Osteocyte (in vitro differentiated cells): ENCODE measurements at regions not wholly inside any gene's neighbourhood (a gene's known extent, or its start where the extent isn't known, plus 50 kb on each side); places are given as distances from the start of the nearest gene placed in this dataset.

Experiments
- DNase-seq: peaks from one replicate; pipeline ENCODE4 v3.0.0; 2021; ENCODE audit warnings: mixed read lengths; ENCODE audit not compliant: unreplicated experiment; ENCODE audit errors: extremely low spot score
- H3K27ac Mint-ChIP-seq: one replicate; pipeline ENCODE4 v1.8.0; 2021; ENCODE audit warnings: mild to moderate bottlenecking, mixed read lengths; ENCODE audit not compliant: unreplicated experiment
- H3K27me3 Mint-ChIP-seq: one replicate; pipeline ENCODE4 v1.8.0; 2021; ENCODE audit warnings: mixed read lengths; ENCODE audit not compliant: unreplicated experiment
- H3K36me3 Mint-ChIP-seq: one replicate; pipeline ENCODE4 v1.8.0; 2021; ENCODE audit warnings: mixed read lengths; ENCODE audit not compliant: unreplicated experiment
- H3K4me1 Mint-ChIP-seq: one replicate; pipeline ENCODE4 v1.8.0; 2021; ENCODE audit warnings: mixed read lengths; ENCODE audit not compliant: unreplicated experiment
- H3K4me3 Mint-ChIP-seq: one replicate; pipeline ENCODE4 v1.8.0; 2021; ENCODE audit warnings: mild to moderate bottlenecking, moderate library complexity, mixed read lengths; ENCODE audit not compliant: unreplicated experiment
- H3K9me3 Mint-ChIP-seq: one replicate; pipeline ENCODE4 v1.8.0; 2021; ENCODE audit warnings: mixed read lengths; ENCODE audit not compliant: unreplicated experiment
- TF ChIP-seq, protein P1 (sequence below): fragments of 200-600 bp; sonication (generic); IDR thresholded peaks from 2 replicates; pipeline ENCODE4 v1.5.0; 2021; ENCODE audit warnings: antibody characterized with exemption, mild to moderate bottlenecking, moderate library complexity

DNA sequence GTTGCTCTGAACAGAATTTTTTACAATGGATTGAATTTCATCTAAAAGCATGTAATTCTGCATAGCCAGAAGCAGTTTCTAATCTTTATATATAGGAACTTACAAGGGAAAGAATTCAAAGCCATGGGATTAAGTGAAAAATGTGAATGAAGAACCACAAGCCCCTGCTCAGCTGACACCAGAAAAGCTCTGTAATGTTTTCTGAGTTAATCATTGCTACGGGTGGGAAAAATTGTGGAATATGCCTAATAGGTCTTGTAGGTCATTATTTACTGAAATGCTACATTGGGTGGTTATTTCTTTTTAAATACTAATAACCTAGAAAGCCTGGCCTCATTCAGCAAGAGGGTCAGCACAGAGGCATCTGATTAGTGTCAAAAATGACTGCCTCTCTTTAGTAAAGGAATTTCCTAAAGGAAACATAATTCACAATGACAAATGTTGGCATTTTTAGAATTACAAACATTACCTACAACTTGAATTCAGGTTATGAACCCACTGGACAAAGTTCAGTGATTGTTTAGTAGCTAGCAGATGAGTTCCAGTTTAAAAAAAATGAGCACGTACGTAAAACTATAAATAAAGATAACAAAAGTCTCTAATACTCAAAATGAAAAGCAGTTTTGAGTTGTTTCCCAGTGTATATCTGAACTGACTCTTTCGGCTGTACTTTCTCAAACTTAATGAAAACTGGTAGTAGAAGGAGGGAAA lies 75.3 kb downstream of the BMP4 start:
- Mint-ChIP-seq H3K27ac (peak overlapping the region; percentile 35), H3K36me3 (no peaks in the 10 kb centered on the region), H3K4me1 (peaks cover 31% of the 10 kb centered on the region), H3K27me3 (no peaks in the 10 kb centered on the region), H3K4me3 (no peak overlapping the region), H3K9me3 (peaks cover 4% of the 10 kb centered on the region)
- TF ChIP-seq, protein P1, sequence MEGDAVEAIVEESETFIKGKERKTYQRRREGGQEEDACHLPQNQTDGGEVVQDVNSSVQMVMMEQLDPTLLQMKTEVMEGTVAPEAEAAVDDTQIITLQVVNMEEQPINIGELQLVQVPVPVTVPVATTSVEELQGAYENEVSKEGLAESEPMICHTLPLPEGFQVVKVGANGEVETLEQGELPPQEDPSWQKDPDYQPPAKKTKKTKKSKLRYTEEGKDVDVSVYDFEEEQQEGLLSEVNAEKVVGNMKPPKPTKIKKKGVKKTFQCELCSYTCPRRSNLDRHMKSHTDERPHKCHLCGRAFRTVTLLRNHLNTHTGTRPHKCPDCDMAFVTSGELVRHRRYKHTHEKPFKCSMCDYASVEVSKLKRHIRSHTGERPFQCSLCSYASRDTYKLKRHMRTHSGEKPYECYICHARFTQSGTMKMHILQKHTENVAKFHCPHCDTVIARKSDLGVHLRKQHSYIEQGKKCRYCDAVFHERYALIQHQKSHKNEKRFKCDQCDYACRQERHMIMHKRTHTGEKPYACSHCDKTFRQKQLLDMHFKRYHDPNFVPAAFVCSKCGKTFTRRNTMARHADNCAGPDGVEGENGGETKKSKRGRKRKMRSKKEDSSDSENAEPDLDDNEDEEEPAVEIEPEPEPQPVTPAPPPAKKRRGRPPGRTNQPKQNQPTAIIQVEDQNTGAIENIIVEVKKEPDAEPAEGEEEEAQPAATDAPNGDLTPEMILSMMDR: no peak
- no peak for DNase-seq

DNA sequence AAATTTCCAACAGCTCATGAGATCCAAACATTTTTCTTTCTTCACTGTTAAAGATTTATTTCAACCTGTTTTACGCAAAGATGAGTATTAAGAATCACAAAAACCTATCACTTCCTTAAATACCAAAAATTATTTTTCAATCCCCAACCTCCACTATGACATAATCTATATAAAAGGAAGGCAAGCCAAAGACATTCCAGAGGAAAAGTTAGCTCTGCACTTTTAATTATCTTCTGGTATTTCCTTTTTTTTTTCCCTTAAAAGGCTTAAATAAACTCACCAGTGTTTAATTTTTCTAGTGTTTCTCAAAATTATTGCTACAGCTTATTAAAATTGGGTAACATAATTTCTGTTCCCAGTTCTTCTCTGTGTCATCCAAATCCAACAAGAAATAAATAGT lies 75.9 kb downstream of the BMP4 start:
- Mint-ChIP-seq H3K9me3 (peaks cover 6% of the 10 kb centered on the region), H3K4me1 (peaks cover 31% of the 10 kb centered on the region), H3K4me3 (no peak overlapping the region), H3K27me3 (no peaks in the 10 kb centered on the region), H3K27ac (peak overlapping the region; percentile 35), H3K36me3 (no peaks in the 10 kb centered on the region)
- no peak for DNase-seq
- TF ChIP-seq, protein P1: no peak

DNA sequence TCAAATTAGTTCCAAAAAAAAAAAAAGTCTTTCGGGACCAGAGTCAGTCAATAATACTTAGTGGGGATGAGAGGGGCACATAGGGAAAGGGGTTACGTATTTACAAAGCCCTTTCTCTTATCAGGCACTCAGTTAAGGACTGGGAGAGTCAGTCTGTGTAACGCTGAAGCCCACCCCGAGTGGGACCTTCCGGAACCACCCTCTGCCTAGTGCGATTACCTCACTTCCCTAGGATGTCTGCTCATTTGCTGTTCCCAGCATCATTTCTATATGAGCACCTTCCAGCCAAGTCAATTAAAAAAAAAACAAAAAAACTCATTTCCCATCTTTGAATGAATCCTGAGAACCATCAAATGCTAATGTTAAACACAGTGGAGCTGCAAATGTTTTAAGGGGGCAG lies 76.9 kb downstream of the BMP4 start:
- Mint-ChIP-seq H3K27me3 (no peaks in the 10 kb centered on the region), H3K4me1 (peaks cover 23% of the 10 kb centered on the region), H3K36me3 (no peaks in the 10 kb centered on the region), H3K9me3 (peaks cover 6% of the 10 kb centered on the region), H3K4me3 (no peak overlapping the region), H3K27ac (no peak overlapping the region)
- no peak for DNase-seq
- TF ChIP-seq, protein P1: no peak

DNA sequence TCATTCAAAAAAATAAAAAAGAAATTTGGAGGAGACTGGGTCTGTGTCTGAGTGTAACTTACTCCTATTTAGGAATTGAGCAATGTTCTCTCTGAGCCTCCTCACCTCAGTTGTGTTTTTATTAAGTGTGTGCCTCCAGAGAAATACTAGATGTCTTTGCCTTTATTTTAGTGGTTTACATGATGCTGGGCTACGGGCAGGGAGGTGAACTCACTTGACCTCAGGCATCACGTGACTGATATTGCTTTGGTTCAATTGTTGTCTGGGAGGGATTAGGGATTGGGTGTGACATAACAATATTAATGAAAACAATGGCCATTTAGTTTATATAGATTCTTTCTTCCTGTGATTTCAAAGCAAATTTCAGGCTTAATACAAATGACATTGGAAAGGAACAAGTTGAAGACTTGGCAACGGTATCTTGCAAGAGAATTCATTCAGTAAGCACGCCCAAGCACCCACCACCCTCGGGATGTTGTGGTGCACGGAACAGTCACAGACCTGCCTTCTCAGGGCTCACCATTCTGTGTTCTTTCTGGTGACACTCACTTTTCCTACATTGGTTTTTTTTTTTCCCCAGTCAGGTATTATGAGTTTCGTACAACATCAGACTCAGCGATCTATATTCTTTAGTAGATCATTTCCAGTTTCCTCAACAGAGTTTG lies 77.5 kb downstream of the BMP4 start:
- TF ChIP-seq, protein P1: no peak
- H3K9me3 Mint-ChIP-seq: peaks cover 6% of the 10 kb centered on the region
- H3K27me3 Mint-ChIP-seq: no peaks in the 10 kb centered on the region
- H3K36me3 Mint-ChIP-seq: no peaks in the 10 kb centered on the region
- no peak for DNase-seq
- H3K4me3 Mint-ChIP-seq: no peak overlapping the region
- H3K27ac Mint-ChIP-seq: no peak overlapping the region
- H3K4me1 Mint-ChIP-seq: peaks cover 23% of the 10 kb centered on the region

DNA sequence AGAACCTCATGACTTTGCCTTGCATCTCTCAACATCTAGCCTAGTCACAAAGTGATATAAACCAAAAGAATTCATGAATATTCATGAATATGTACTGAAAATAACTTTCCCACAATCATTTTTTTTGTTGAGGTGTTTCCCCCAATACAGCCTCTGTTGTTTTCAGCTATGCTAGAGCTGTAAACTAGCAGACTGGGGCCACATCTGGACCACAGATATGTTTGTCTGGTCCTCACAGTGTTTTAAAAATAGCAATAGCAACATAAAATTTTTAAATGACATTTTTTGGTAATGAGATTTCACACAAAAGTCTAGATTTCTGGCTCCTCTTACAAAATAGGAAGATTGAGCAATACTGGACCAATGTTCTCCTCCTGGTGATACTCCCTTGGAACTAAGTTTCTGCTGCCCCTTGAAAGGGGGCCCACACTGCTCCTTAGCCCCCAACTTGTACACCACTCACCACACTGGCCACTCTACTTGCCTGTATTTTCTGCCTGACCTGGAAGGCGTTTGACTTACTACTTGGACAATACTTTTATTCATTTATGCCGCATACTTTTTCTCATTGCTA lies 81.2 kb downstream of the BMP4 start:
- Mint-ChIP-seq H3K4me3 (no peak overlapping the region), H3K4me1 (peaks cover 9% of the 10 kb centered on the region), H3K9me3 (peaks cover 6% of the 10 kb centered on the region), H3K27me3 (no peaks in the 10 kb centered on the region), H3K36me3 (no peaks in the 10 kb centered on the region), H3K27ac (no peak overlapping the region)
- DNase-seq: no peak
- TF ChIP-seq, protein P1: no peak
